Ascending aorta (tissue), 2 donors: ENCODE measurements at regions not wholly inside any gene's neighbourhood (a gene's known extent, or its start where the extent isn't known, plus 50 kb on each side); places are given as distances from the start of the nearest gene placed in this dataset.
A peak's percentile ranks its signal among the peaks of the same experiment; 100 is the strongest.

Experiments
- DNase-seq, 2 donors: peaks; one replicate each; pipeline ENCODE4 v3.0.0-alpha.2; 2019; ENCODE audit warnings: low spot score in 2 of 2
- H3K27ac ChIP-seq, 2 donors: fragments of 200-600 bp; sonication (generic); one replicate each; pipeline ENCODE4 v1.5.1; 2016 to 2017; ENCODE audit warnings: mild to moderate bottlenecking in 1 of 2
- H3K27me3 ChIP-seq: fragments of 200-600 bp; sonication (generic); one replicate; pipeline ENCODE4 v1.5.1; 2017
- H3K36me3 ChIP-seq, 2 donors: fragments of 200-600 bp; sonication (generic); one replicate each; pipeline ENCODE4 v1.5.1; 2016
- H3K4me1 ChIP-seq, 2 donors: fragments of 200-600 bp; sonication (generic); one replicate each; pipeline ENCODE4 v1.5.1; 2016 to 2017; ENCODE audit warnings: mild to moderate bottlenecking in 1 of 2
- H3K4me3 ChIP-seq, 2 donors: fragments of 200-600 bp; sonication (generic); one replicate each; pipeline ENCODE4 v1.5.1; 2016 to 2017; ENCODE audit warnings: mild to moderate bottlenecking in 1 of 2
- H3K9me3 ChIP-seq, 2 donors: fragments of 200-600 bp; sonication (generic); one replicate each; pipeline ENCODE4 v1.5.1; 2016
- intact Hi-C: fragments of 100-400 bp; cut with DNase I; formaldehyde crosslinking; loops from one replicate; pipeline ENCODE4 v1.15.1; 2023
- TF ChIP-seq, protein P1 (sequence below), 3 experiments: fragments of 200-600 bp in 2 of 3; fragments of 450-650 bp in 1 of 3; sonication (generic) in 2 of 3; IDR thresholded peaks; one replicate each; pipeline ENCODE4 v1.5.1; 2016 to 2019; ENCODE audit warnings: antibody characterized with exemption in 3 of 3, mild to moderate bottlenecking in 1 of 3, moderate library complexity in 1 of 3

DNA sequence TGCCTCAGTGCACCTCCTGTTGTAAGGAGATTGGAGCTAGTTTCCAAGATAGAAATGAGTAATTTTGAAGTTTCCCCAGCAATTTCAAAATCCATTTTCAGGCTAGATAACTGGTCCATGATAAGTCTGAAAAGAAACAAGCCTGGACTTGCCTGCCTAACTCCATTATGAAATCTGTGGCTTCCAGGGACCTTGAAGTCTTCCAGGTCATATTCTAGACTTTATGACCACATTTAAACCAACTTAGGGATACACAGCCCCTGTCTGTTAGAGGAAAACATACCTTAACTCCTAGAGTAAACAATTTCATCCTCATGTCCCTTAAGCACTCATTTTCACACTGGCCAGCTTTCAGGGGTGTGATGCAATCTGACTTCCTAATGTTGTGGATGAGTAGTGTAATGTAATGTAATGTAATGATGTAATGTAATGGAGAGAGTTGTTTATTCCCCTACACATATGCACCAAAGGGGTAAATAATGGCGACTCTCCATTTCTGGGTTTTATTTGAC lies 96.7 kb upstream of the FAM20A start:
- no peak overlapping the region for H3K4me3 ChIP-seq
- TF ChIP-seq, protein P1, sequence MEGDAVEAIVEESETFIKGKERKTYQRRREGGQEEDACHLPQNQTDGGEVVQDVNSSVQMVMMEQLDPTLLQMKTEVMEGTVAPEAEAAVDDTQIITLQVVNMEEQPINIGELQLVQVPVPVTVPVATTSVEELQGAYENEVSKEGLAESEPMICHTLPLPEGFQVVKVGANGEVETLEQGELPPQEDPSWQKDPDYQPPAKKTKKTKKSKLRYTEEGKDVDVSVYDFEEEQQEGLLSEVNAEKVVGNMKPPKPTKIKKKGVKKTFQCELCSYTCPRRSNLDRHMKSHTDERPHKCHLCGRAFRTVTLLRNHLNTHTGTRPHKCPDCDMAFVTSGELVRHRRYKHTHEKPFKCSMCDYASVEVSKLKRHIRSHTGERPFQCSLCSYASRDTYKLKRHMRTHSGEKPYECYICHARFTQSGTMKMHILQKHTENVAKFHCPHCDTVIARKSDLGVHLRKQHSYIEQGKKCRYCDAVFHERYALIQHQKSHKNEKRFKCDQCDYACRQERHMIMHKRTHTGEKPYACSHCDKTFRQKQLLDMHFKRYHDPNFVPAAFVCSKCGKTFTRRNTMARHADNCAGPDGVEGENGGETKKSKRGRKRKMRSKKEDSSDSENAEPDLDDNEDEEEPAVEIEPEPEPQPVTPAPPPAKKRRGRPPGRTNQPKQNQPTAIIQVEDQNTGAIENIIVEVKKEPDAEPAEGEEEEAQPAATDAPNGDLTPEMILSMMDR (IDR thresholded peaks at IDR 0.05), result no peak
- intact Hi-C loops, result no loop called here
- H3K27me3 ChIP-seq, result no peaks in the 10 kb centered on the region
- H3K27ac ChIP-seq, result peak overlapping the region; percentile 27 to 37
- no peaks in the 10 kb centered on the region for H3K4me1 ChIP-seq
- no peaks in the 10 kb centered on the region for H3K9me3 ChIP-seq
- DNase-seq, result no peak
- no peaks in the 10 kb centered on the region for H3K36me3 ChIP-seq

DNA sequence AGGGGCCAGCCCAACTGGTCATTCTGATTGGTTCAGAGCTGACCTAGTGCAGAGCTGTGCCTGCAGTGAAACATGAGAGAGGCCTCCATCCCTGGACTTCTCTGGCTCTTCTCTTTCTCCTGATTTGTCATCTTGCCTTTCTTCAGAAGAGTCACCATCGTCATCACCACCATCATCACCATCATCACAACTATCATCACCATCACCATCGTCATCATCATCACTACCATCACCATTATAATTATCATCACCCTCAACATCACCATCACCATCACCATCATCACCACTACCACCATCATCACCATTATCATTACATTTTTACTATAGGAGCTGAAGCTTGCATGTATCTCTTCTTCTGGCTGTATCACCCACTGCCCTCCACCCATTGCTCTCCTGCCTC lies 94.5 kb upstream of the FAM20A start:
- no peaks in the 10 kb centered on the region for H3K4me1 ChIP-seq
- no peaks in the 10 kb centered on the region for H3K27me3 ChIP-seq
- no peak overlapping the region for H3K4me3 ChIP-seq
- DNase-seq, result no peak
- H3K9me3 ChIP-seq, result no peaks in the 10 kb centered on the region
- intact Hi-C loops, result no loop called here
- H3K27ac ChIP-seq, result no peak overlapping the region
- no peaks in the 10 kb centered on the region for H3K36me3 ChIP-seq
- TF ChIP-seq, protein P1 (IDR thresholded peaks at IDR 0.05), result no peak

DNA sequence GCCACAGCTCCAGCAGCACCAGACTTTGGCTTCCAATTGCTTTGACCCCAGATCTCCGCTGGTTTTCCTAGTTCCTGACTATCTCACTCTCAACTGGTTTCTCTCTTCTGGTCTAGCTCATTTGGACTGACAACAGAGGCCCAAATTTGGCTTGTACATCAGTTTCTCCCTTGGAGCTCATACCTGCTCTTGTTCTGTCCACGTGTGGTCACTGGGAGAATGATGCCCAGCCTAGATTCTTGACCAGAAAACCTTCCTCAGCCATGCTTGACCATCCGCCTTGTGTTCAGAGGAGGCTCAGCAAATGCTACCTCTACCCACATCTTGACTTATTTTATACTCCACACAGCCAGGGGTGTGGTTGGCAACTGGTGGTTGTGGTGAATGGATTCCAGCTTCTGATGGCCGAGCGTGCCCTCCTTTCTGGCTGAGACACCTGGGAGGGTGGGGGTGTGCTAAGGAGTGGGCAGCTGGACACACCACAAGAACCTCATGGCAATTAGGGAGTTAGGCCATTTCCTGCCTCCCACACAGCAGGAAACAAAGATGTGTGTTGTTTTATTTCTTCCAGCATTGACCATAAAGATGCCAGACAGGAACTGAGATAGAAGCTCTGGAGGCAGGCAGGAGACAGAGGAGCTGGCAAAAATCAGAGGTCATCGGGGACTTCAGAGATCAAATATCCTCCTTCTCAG lies 93.8 kb upstream of the FAM20A start:
- Histone ChIP-seq H3K27ac (no peak overlapping the region), H3K36me3 (no peaks in the 10 kb centered on the region), H3K4me1 (no peaks in the 10 kb centered on the region), H3K27me3 (no peaks in the 10 kb centered on the region), H3K9me3 (no peaks in the 10 kb centered on the region), H3K4me3 (no peak overlapping the region)
- intact Hi-C loops, result no loop called here
- no peak for DNase-seq
- TF ChIP-seq, protein P1 (IDR thresholded peaks at IDR 0.05), result no peak

DNA sequence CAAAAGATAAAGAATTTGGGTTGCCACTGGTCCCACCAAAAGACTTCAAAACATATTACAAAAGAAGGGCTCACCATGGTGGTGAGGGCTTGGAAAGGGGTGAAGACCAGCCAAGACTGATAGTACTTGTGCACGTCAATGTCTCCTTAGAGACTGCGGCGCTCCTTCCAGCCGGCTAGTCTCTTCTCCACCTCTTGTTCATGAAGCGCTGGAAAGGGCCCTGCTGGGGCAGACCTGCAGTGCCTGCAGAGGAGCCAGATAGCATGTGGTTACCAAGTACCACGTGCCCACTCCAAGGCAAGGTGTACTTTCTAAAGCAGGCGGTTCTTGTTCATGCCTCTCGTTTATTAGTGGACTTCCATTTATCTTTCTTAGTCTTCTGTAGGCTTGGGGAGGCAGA lies 92.7 kb upstream of the FAM20A start:
- TF ChIP-seq, protein P1 (IDR thresholded peaks at IDR 0.05), result no peak
- DNase-seq, result no peak

DNA sequence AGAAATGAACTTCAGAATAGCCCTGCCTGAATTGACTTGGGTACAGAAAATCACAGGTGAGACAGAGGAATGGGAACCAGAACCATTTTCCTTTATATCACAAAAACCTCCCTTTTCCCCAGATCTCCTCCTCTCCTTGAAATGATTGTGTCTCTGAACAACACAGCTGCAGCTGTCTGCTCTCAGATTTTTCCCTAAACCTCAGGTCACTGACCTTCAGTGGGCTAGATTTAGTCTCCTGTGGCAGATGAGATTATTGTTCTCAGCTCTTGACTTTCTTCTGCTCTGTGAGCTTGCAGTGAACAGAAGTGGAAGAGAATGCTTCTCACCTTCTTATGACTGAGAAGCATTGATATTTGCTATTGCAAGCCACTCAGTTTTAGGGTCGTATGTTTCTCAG lies 92.3 kb upstream of the FAM20A start:
- intact Hi-C loops, result no loop called here
- DNase-seq, result no peak
- Histone ChIP-seq H3K36me3 (no peaks in the 10 kb centered on the region), H3K4me1 (no peaks in the 10 kb centered on the region), H3K4me3 (no peak overlapping the region), H3K27ac (no peak overlapping the region), H3K27me3 (no peaks in the 10 kb centered on the region), H3K9me3 (no peaks in the 10 kb centered on the region)
- TF ChIP-seq, protein P1 (IDR thresholded peaks at IDR 0.05), result no peak

More for the DNA sequence above, 92.7 kb upstream of the FAM20A start:
- Histone ChIP-seq H3K27me3 (no peaks in the 10 kb centered on the region), H3K9me3 (no peaks in the 10 kb centered on the region), H3K4me3 (no peak overlapping the region), H3K36me3 (no peaks in the 10 kb centered on the region), H3K4me1 (no peaks in the 10 kb centered on the region), H3K27ac (no peak overlapping the region)
- intact Hi-C loops, result no loop called here
